Renal pelvis (tissue), 1 donor: ENCODE measurements at regions not wholly inside any gene's neighbourhood (a gene's known extent, or its start where the extent isn't known, plus 50 kb on each side); places are given as distances from the start of the nearest gene placed in this dataset.

Source experiments
- DNase-seq: peaks from one replicate; pipeline ENCODE4 v3.0.0-alpha.2; 2013

GRCh38 chr18:44589693-44590355 lies 90.9 kb upstream of the SETBP1 start:
- no peak for DNase-seq

- no peak for DNase-seq
These were observed 89.6 kb upstream of the SETBP1 start for GRCh38 chr18:44590956-44591670.

- DNase-seq = no peak
These were observed 88.0 kb upstream of the SETBP1 start for GRCh38 chr18:44592639-44593038.

GRCh38 chr18:44594799-44595467 lies 85.8 kb upstream of the SETBP1 start:
- no peak for DNase-seq

GRCh38 chr18:44597797-44598196 lies 82.9 kb upstream of the SETBP1 start:
- no peak for DNase-seq

- no peak for DNase-seq
These were observed 82.2 kb upstream of the SETBP1 start for GRCh38 chr18:44598514-44598913.

GRCh38 chr18:44599412-44599811 lies 81.3 kb upstream of the SETBP1 start:
- no peak for DNase-seq

- no peak for DNase-seq
These were observed 79.2 kb upstream of the SETBP1 start for GRCh38 chr18:44601447-44601846.

GRCh38 chr18:44602380-44602779 lies 78.3 kb upstream of the SETBP1 start:
- no peak for DNase-seq

- no peak for DNase-seq
These were observed 77.8 kb upstream of the SETBP1 start for GRCh38 chr18:44602845-44603244.

GRCh38 chr18:44609181-44609941 lies 71.3 kb upstream of the SETBP1 start:
- peak; percentile 23 for DNase-seq

GRCh38 chr18:44620812-44621211 lies 59.9 kb upstream of the SETBP1 start:
- DNase-seq = no peak

- DNase-seq = no peak
These were observed 56.6 kb upstream of the SETBP1 start for GRCh38 chr18:44624052-44624451.

- DNase-seq = no peak
These were observed 55.3 kb upstream of the SETBP1 start for GRCh38 chr18:44625386-44625785.

GRCh38 chr18:44626236-44626635 lies 54.5 kb upstream of the SETBP1 start:
- DNase-seq = no peak

- no peak for DNase-seq
These were observed 53.9 kb upstream of the SETBP1 start for GRCh38 chr18:44626807-44627206.

- no peak for DNase-seq
These were observed 53.4 kb upstream of the SETBP1 start for GRCh38 chr18:44627280-44627679.

- no peak for DNase-seq
These were observed 51.3 kb upstream of the SETBP1 start for GRCh38 chr18:44629406-44629805.

GRCh38 chr18:44630118-44630517 lies 50.6 kb upstream of the SETBP1 start:
- no peak for DNase-seq
